SHP77 treated with DMSO at 0.1 percent for 48 hours (cell line): ENCODE measurements at regions not wholly inside any gene's neighbourhood (a gene's known extent, or its start where the extent isn't known, plus 50 kb on each side); places are given as distances from the start of the nearest gene placed in this dataset.

Experiments used
- DNase-seq: peaks from one replicate; lab custom pipeline; 2025; lab: John Stamatoyannopoulos, UW

- peak; percentile 68 for DNase-seq
Measured at GRCh38 chr10:3237530-3237929, 64.9 kb upstream of the PITRM1 start.

GRCh38 chr10:3236644-3237404, 64.2 kb upstream of the PITRM1 start:
- no peak for DNase-seq

GRCh38 chr10:3235996-3236510, 63.5 kb upstream of the PITRM1 start:
- DNase-seq = no peak

DNA sequence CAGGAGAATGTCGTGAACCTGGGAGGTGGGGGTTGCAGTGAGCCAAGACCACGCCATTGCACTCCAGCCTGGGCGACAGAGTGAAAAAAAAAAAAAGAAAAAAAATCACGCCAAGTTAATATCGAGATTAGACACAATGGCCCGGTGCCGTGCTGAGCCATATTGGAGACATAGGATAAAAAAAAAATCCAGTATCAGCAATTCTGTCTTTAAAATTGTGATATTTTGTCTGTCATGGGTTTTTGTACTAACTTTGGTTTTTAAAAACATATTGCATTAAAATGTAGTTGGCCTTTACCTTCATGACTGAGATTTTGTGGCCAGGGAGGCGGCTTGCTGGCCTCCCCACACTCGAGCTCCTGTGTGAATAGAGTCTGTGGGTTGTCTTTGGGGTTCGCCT, 62.8 kb upstream of the PITRM1 start:
- DNase-seq = no peak

DNA sequence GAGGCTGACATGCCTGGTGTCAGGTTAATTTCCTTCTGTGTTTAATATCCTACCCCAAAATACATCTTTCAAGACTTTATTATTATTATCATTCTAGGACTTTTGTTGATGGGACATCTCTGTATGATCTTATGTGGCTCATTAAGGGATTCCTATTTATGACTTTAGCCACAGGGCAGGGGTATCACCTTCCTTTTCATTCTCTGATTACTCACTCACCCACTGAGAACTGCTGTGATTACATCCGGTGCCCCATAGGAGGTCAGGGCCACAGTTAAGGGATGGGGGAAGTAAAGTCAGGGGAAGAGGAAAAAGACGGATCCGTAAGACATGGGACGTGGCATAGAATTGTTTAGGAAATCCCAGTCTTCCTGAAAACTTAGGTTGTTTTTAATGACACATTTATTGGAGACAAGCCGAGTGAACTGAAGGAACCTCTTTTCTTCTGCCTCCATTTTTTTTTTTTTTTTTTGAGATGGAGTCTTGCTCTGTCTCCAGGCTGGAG, 61.0 kb upstream of the PITRM1 start:
- no peak for DNase-seq

GRCh38 chr10:3231951-3232730, 59.6 kb upstream of the PITRM1 start:
- no peak for DNase-seq

DNA sequence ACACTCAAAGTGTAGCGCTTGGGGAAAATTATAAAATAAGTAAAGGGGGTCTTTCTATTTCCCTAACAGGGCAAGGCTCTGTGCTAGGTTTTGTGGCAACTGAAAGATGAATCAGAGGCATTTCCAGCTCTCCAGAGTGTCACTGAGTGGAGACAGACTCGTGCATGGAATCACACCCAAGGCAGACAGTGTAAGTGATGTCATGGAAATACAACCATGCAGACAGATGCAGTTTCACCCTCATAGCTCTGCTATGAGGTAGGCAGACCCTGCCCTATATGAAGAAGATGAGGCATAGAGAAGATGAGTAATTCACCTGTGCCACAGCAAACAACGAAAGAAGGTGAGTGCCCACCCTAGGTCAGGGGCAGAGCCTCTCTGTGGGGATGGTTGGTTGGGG, 57.2 kb upstream of the PITRM1 start:
- DNase-seq = no peak

- DNase-seq = no peak
Measured at GRCh38 chr10:3228629-3228945, 56.0 kb upstream of the PITRM1 start.

GRCh38 chr10:3226960-3227744, 54.6 kb upstream of the PITRM1 start:
- DNase-seq = no peak

- DNase-seq = no peak
Measured at GRCh38 chr10:3225561-3225960, 53.0 kb upstream of the PITRM1 start.

DNA sequence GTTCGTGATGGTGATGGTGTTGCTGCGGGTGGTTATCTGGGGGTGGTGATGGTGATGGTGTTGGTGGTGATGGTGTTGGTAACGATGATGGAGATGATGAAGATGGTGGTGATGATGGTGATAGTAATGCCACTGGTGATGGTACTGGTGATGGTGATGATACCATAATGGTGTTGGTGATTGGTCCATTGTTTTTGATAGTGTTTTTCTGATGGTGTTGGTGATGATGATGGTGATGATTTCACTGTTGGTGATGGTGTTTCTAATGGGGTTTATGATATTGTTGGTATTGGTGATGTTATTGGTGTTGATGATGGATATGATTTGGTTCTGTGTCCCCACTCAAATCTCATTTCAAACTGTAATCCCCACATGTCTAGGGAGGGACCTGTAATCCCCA, 51.7 kb upstream of the PITRM1 start:
- no peak for DNase-seq

GRCh38 chr10:3222626-3223025, 50.0 kb upstream of the PITRM1 start:
- DNase-seq = no peak
